HCT116 (cell line): ENCODE measurements at regions not wholly inside any gene's neighbourhood (a gene's known extent, or its start where the extent isn't known, plus 50 kb on each side); places are given as distances from the start of the nearest gene placed in this dataset.

Experiments used
- ATAC-seq: fragments of 200-7000 bp; cut with Tn5 transposase; 2 replicates; pipeline ENCODE4 v1.9.1; 2020; ENCODE audit warnings: mild to moderate bottlenecking, moderate library complexity
- BruUV-seq: library from RNA; stranded (reverse); fragments of 400-500 nt; replicated peaks from 2 replicates; lab custom pipeline; 2021; lab: Mats Ljungman, UMichigan
- CTCF ChIA-PET: fragments of 300-600 bp; sonication (Branson Sonifier 250); formaldehyde crosslinking; loops from one replicate; lab custom pipeline; 2021; ENCODE audit warnings: antibody characterized with exemption; lab: Charles Lee
- POLR2A ChIA-PET: fragments of 300-600, 350-600 bp; sonication (Branson Sonifier 250); formaldehyde crosslinking; loops from one replicate; lab custom pipeline; 2021; ENCODE audit warnings: antibody characterized with exemption; lab: Charles Lee
- RAD21 ChIA-PET, 2 experiments: fragments of 300-600 bp; sonication (Branson Sonifier 250); formaldehyde crosslinking; loops; one replicate each; lab custom pipeline; 2023; ENCODE audit warnings: low total read pairs in 2 of 2; ENCODE audit not compliant: uncharacterized antibody in 2 of 2, unreplicated experiment in 2 of 2, low non-redundant PET in 1 of 2; lab: Charles Lee
- DNase-seq: peaks from one replicate; pipeline ENCODE4 v3.0.0-alpha.2; 2010; ENCODE audit warnings: low read depth, low spot score
- H2AFZ ChIP-seq: fragments of 200-600 bp; shearing (Covaris generic), sonication (generic); 2 replicates; pipeline ENCODE4 v1.6.1; 2017; ENCODE audit warnings: low read depth, mixed run types, mixed read lengths, antibody characterized with exemption, low read length; ENCODE audit not compliant: poor library complexity, severe bottlenecking
- H3K27ac ChIP-seq: 2 replicates; pipeline ENCODE4 v1.5.1; 2012; ENCODE audit warnings: low read depth, low read length
- H3K27me3 ChIP-seq: fragments of 200-600 bp; sonication (generic); 2 replicates; pipeline ENCODE4 v1.6.1; 2016; ENCODE audit warnings: mixed run types, low read length, mixed read lengths; ENCODE audit not compliant: insufficient read depth
- H3K36me3 ChIP-seq, 2 experiments: fragments of 200-500 bp in 1 of 2; fragments of 200-600 bp in 1 of 2; sonication (Bioruptor generic) in 1 of 2; sonication (generic) in 1 of 2; 2 replicates each; pipeline versions ENCODE4 v1.5.1 to v1.6.1; 2014 to 2016; ENCODE audit warnings: low read length in 2 of 2, inconsistent platforms in 1 of 2, mixed read lengths in 1 of 2, mixed run types in 1 of 2; ENCODE audit not compliant: insufficient read depth in 2 of 2, control insufficient read depth in 1 of 2
- H3K4me1 ChIP-seq, 2 experiments: fragments of 200-600 bp in 1 of 2; sonication (generic) in 1 of 2; 2 replicates each; pipeline versions ENCODE4 v1.5.1 to v1.6.1; 2012 to 2017; ENCODE audit warnings: low read length in 2 of 2, inconsistent platforms in 1 of 2, mild to moderate bottlenecking in 1 of 2, mixed read lengths in 1 of 2, mixed run types in 1 of 2, moderate library complexity in 1 of 2; ENCODE audit not compliant: insufficient read depth in 2 of 2, control insufficient read depth in 1 of 2
- H3K4me2 ChIP-seq: fragments of 200-600 bp; sonication (generic); 2 replicates; pipeline ENCODE4 v1.6.1; 2017; ENCODE audit warnings: mixed run types, low read length, mixed read lengths
- H3K4me3 ChIP-seq, 2 experiments: fragments of 200-600 bp in 1 of 2; sonication (generic) in 1 of 2; replicated peaks in 1 of 2; 2 replicates each; pipeline ENCODE4 v1.5.1; 2011 to 2016; ENCODE audit warnings: low read length in 2 of 2, control low read depth in 1 of 2, low read depth in 1 of 2, mild to moderate bottlenecking in 1 of 2, mixed read lengths in 1 of 2, mixed run types in 1 of 2
- H3K79me2 ChIP-seq: fragments of 200-600 bp; sonication (generic); 2 replicates; pipeline ENCODE4 v1.6.1; 2017; ENCODE audit warnings: mild to moderate bottlenecking, mixed run types, low read length, moderate library complexity, mixed read lengths; ENCODE audit not compliant: insufficient read depth
- H3K9ac ChIP-seq: fragments of 200-600 bp; sonication (generic); 2 replicates; pipeline ENCODE4 v1.6.1; 2016; ENCODE audit warnings: low read length, mixed read lengths
- H3K9me2 ChIP-seq: fragments of 200-600 bp; sonication (generic), shearing (Covaris generic); 2 replicates; pipeline ENCODE4 v1.6.1; 2017; ENCODE audit warnings: mixed run types, mild to moderate bottlenecking, moderate library complexity; ENCODE audit not compliant: insufficient read depth
- H3K9me3 ChIP-seq, 2 experiments: fragments of 200-500 bp in 1 of 2; fragments of 200-600 bp in 1 of 2; sonication (Bioruptor generic) in 1 of 2; sonication (generic) in 1 of 2; 2 replicates each; pipeline ENCODE4 v1.6.1; 2014 to 2017; ENCODE audit warnings: low read length in 2 of 2, mixed read lengths in 2 of 2, inconsistent platforms in 1 of 2, low read depth in 1 of 2, mild to moderate bottlenecking in 1 of 2, mixed run types in 1 of 2, moderate library complexity in 1 of 2; ENCODE audit not compliant: control insufficient read depth in 1 of 2, insufficient read depth in 1 of 2
- H4K20me1 ChIP-seq: fragments of 200-600 bp; sonication (generic), shearing (Covaris generic); 2 replicates; pipeline ENCODE4 v1.6.1; 2017; ENCODE audit warnings: mixed run types, mild to moderate bottlenecking, moderate library complexity; ENCODE audit not compliant: insufficient read depth
- CEBPB ChIP-seq: IDR thresholded peaks from 2 replicates; pipeline ENCODE4 v1.6.1; 2012; ENCODE audit warnings: low read depth
- EGR1 ChIP-seq: IDR thresholded peaks from 2 replicates; pipeline ENCODE4 v1.6.1; 2012; ENCODE audit warnings: low read depth
- EZH2 ChIP-seq: fragments of 200-600 bp; sonication (generic); IDR thresholded peaks from 2 replicates; pipeline ENCODE4 v1.6.1; 2017; ENCODE audit warnings: antibody characterized with exemption, mixed run types
- EZH2phosphoT487 ChIP-seq: fragments of 200-600 bp; IDR thresholded peaks from 2 replicates; pipeline ENCODE4 v1.6.1; 2018; ENCODE audit warnings: antibody characterized with exemption, borderline replicate concordance
- FOSL1 ChIP-seq: IDR thresholded peaks from 2 replicates; pipeline ENCODE4 v1.6.1; 2012; ENCODE audit warnings: low read depth
- POLR2AphosphoS5 ChIP-seq: IDR thresholded peaks from 2 replicates; pipeline ENCODE4 v1.6.1; 2011; ENCODE audit warnings: mild to moderate bottlenecking, low read depth, low read length, moderate library complexity
- SIN3A ChIP-seq: IDR thresholded peaks from 2 replicates; pipeline ENCODE4 v1.6.1; 2012; ENCODE audit warnings: low read depth
- ZBTB33 ChIP-seq: IDR thresholded peaks from 2 replicates; pipeline ENCODE4 v1.6.1; 2011; ENCODE audit warnings: mild to moderate bottlenecking, low read length, moderate library complexity; ENCODE audit not compliant: insufficient replicate concordance; ENCODE audit errors: extremely low read depth
- ZFX ChIP-seq: fragments of 450-650 bp; IDR thresholded peaks from 2 replicates; pipeline ENCODE4 v1.6.1; 2017
- intact Hi-C: fragments of 100-400 bp; cut with micrococcal nuclease; formaldehyde crosslinking; loops from 2 replicates; pipeline ENCODE4 v1.10.0; 2022

DNA sequence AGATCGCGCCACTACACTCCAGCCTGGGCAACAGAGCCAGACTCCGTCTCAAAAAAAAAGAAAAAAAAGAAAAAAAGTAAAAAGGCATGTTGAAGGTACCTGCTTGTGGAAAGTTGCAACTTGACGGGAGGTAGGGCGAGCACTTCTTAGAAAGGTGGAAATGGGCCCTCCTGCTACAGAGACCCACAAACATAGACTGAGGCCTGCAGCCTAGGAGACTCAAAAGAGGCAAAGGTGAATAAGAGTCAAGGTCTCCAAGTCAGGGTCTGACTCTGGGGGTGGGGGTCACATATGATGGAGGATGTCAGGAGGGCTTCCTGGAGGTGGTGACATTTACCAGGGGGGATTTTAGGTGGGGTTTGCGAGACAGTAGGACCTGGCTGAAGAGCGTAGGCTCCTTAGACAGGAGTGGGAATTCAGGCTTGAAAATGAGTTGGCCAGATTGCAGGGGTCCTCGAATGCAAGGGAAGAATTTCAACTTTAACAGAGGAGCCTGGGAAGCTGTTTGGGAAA is 303.0 kb downstream of the SEC14L1 start:
- DNase-seq: no peak
- ChIA-PET POLR2A (no interaction called here), CTCF (interaction anchor here (2.1 kb wide), 1 partner anchor 14 kb away, joined by 15 read pairs; no protein-coding TSS in a partner anchor), RAD21 (no interaction called here)
- Histone ChIP-seq H3K36me3 (no peaks in the 10 kb centered on the region), H2AFZ (no peak overlapping the region), H3K79me2 (peaks cover 40% of the 10 kb centered on the region), H3K9me3 (no peaks in the 10 kb centered on the region), H3K4me1 (peaks cover under 1 to 7% of the 10 kb centered on the region in 2 experiments; a peak in 2 of 4 replicates), H3K27ac (no peak overlapping the region), H3K4me2 (no peak overlapping the region), H4K20me1 (no peaks in the 10 kb centered on the region; the same call in 1 of the 2 replicates), H3K27me3 (no peaks in the 10 kb centered on the region), H3K9me2 (no peaks in the 10 kb centered on the region), H3K4me3 (no peak overlapping the region), H3K9ac (no peak overlapping the region)
- no TSS peak for BruUV-seq
- no peak for TF ChIP-seq EZH2
- TF ChIP-seq EGR1: no peak
- TF ChIP-seq EZH2phosphoT487: no peak
- no peak for TF ChIP-seq CEBPB
- no peak for TF ChIP-seq ZBTB33
- no peak for TF ChIP-seq FOSL1
- no peak for TF ChIP-seq POLR2AphosphoS5
- intact Hi-C loops: no loop called here
- ATAC-seq: no peak

GRCh38 chr17:77444628-77444983 is 303.8 kb downstream of the SEC14L1 start:
- intact Hi-C loops: no loop called here
- POLR2A ChIA-PET: no interaction called here

More at GRCh38 chr17:77444628-77444983, 303.8 kb downstream of the SEC14L1 start:
- Histone ChIP-seq H3K9me3 (no peaks in the 10 kb centered on the region), H3K79me2 (peaks cover 39% of the 10 kb centered on the region), H3K9ac (no peak overlapping the region)
- ChIA-PET CTCF (interaction anchor here (1.0 to 1.5 kb wide), 2 partner anchors 15 to 16 kb away, joined by 4 to 8 read pairs; no protein-coding TSS in a partner anchor), RAD21 (no interaction called here)
- TF ChIP-seq ZFX (no peak), SIN3A (no peak)
- TF ChIP-seq, all 23 proteins: peak for 0
- Histone ChIP-seq H2AFZ (no peak overlapping the region), H3K4me2 (no peak overlapping the region), H3K9me2 (no peaks in the 10 kb centered on the region), H3K27ac (no peak overlapping the region), H3K4me1 (peaks cover 9 to 15% of the 10 kb centered on the region in 2 experiments), H3K36me3 (no peaks in the 10 kb centered on the region), H4K20me1 (no peaks in the 10 kb centered on the region; the same call in 1 of the 2 replicates), H3K27me3 (no peaks in the 10 kb centered on the region), H3K4me3 (no peak overlapping the region)
- no peak for DNase-seq
- no peak for ATAC-seq
- no TSS peak for BruUV-seq
